Esophagus squamous epithelium (tissue), 5 donors: ENCODE measurements at regions not wholly inside any gene's neighbourhood (a gene's known extent, or its start where the extent isn't known, plus 50 kb on each side); places are given as distances from the start of the nearest gene placed in this dataset.

Experiments used
- DNase-seq: peaks from one replicate; lab custom pipeline; 2025; lab: John Stamatoyannopoulos, UW
- H3K27ac ChIP-seq, 4 donors: fragments of 200-600 bp; sonication (generic); one replicate each; pipeline ENCODE4 v1.5.1; 2016 to 2019; ENCODE audit warnings: mild to moderate bottlenecking in 1 of 4
- H3K27me3 ChIP-seq, 4 donors: fragments of 200-600 bp; sonication (generic); 1 replicate in 3 of 4; 2 replicates in 1 of 4; pipeline versions ENCODE4 v1.5.1 to v1.6.0; 2017 to 2021; ENCODE audit warnings: antibody characterized with exemption in 1 of 4
- H3K36me3 ChIP-seq, 3 donors: fragments of 200-600 bp; sonication (generic); one replicate each; pipeline ENCODE4 v1.5.1; 2016 to 2019
- H3K4me1 ChIP-seq, 3 donors: fragments of 200-600 bp; sonication (generic); one replicate each; pipeline ENCODE4 v1.5.1; 2017 to 2019
- H3K4me3 ChIP-seq, 4 donors: fragments of 200-600 bp; sonication (generic); 1 replicate in 3 of 4; 2 replicates in 1 of 4; pipeline ENCODE4 v1.5.1; 2016 to 2019; ENCODE audit warnings: mild to moderate bottlenecking in 2 of 4, moderate library complexity in 1 of 4
- H3K9me3 ChIP-seq, 3 donors: fragments of 200-600 bp; sonication (generic); one replicate each; pipeline ENCODE4 v1.5.1; 2016 to 2019
- CTCF ChIP-seq, 6 experiments: fragments of 450-650 bp in 4 of 6; fragments of 200-600 bp in 2 of 6; sonication (generic) in 2 of 6; IDR thresholded peaks; one replicate each; pipeline ENCODE4 v1.5.1; 2016 to 2019; ENCODE audit warnings: antibody characterized with exemption in 6 of 6, mild to moderate bottlenecking in 4 of 6, moderate library complexity in 4 of 6
- POLR2A ChIP-seq, 4 donors: fragments of 450-650 bp; IDR thresholded peaks; one replicate each; pipeline ENCODE4 v1.6.1; 2017; ENCODE audit warnings: antibody characterized with exemption in 4 of 4, mild to moderate bottlenecking in 4 of 4, moderate library complexity in 3 of 4
- WGBS, 2 donors: methylation state at CpG; one replicate each; pipeline ENCODE4 v1.1.5; 2018; 5-methylcytosine and 5-hydroxymethylcytosine counted together
- intact Hi-C: fragments of 100-400 bp; cut with DNase I; formaldehyde crosslinking; loops from one replicate; pipeline ENCODE4 v1.15.0; 2022
- donor health status: DM: yes; HTN: yes; CAD: no.

GRCh38 chr3:107441617-107442016 is 64.4 kb downstream of the CCDC54 start:
- no peaks in the 10 kb centered on the region for H3K36me3 ChIP-seq
- H3K9me3 ChIP-seq, result no peaks in the 10 kb centered on the region
- no peaks in the 10 kb centered on the region for H3K27me3 ChIP-seq
- TF ChIP-seq CTCF (IDR thresholded peaks at IDR 0.05), result no peak
- TF ChIP-seq POLR2A (IDR thresholded peaks at IDR 0.05), result no peak
- WGBS, 2 donors, result 70 to 77% methylated on average over 6 of the region's 6 CpGs
- DNase-seq, result no peak
- intact Hi-C loops, result no loop called here
- no peak overlapping the region for H3K27ac ChIP-seq
- no peak overlapping the region for H3K4me3 ChIP-seq
- H3K4me1 ChIP-seq, result no peaks in the 10 kb centered on the region

GRCh38 chr3:107443461-107443860 is 66.2 kb downstream of the CCDC54 start:
- Histone ChIP-seq H3K27ac (no peak overlapping the region), H3K4me1 (no peaks in the 10 kb centered on the region), H3K9me3 (no peaks in the 10 kb centered on the region), H3K4me3 (no peak overlapping the region), H3K27me3 (no peaks in the 10 kb centered on the region), H3K36me3 (no peaks in the 10 kb centered on the region)
- WGBS, 2 donors, result 65 to 70% methylated on average over 2 of the region's 2 CpGs
- intact Hi-C loops, result no loop called here
- TF ChIP-seq POLR2A (IDR thresholded peaks at IDR 0.05) (no peak), CTCF (IDR thresholded peaks at IDR 0.05) (no peak)
- DNase-seq, result no peak

GRCh38 chr3:107446706-107447105 is 69.5 kb downstream of the CCDC54 start:
- no peaks in the 10 kb centered on the region for H3K36me3 ChIP-seq
- no peaks in the 10 kb centered on the region for H3K27me3 ChIP-seq
- H3K27ac ChIP-seq, result no peak overlapping the region
- H3K4me3 ChIP-seq, result no peak overlapping the region
- no peak for DNase-seq
- TF ChIP-seq POLR2A (IDR thresholded peaks at IDR 0.05) (no peak), CTCF (IDR thresholded peaks at IDR 0.05) (no peak)
- 37 to 57% methylated on average over 1 of the region's 1 CpG for WGBS, 2 donors
- no peaks in the 10 kb centered on the region for H3K4me1 ChIP-seq
- H3K9me3 ChIP-seq, result no peaks in the 10 kb centered on the region
- intact Hi-C loops, result no loop called here

- Histone ChIP-seq H3K27ac (no peak overlapping the region), H3K9me3 (no peaks in the 10 kb centered on the region), H3K4me1 (no peaks in the 10 kb centered on the region), H3K36me3 (no peaks in the 10 kb centered on the region), H3K4me3 (no peak overlapping the region), H3K27me3 (no peaks in the 10 kb centered on the region)
- no peak for DNase-seq
- WGBS, 2 donors, result 50 to 74% methylated on average over 2 of the region's 2 CpGs
- intact Hi-C loops, result no loop called here
- TF ChIP-seq POLR2A (IDR thresholded peaks at IDR 0.05) (no peak), CTCF (IDR thresholded peaks at IDR 0.05) (no peak)
These were observed 72.4 kb upstream of the BBX start for GRCh38 chr3:107450254-107450893.

GRCh38 chr3:107452436-107452835 is 70.3 kb upstream of the BBX start:
- WGBS, 2 donors, result 29 to 52% methylated on average over 2 of the region's 2 CpGs
- Histone ChIP-seq H3K27ac (no peak overlapping the region), H3K36me3 (no peaks in the 10 kb centered on the region), H3K9me3 (no peaks in the 10 kb centered on the region), H3K27me3 (no peaks in the 10 kb centered on the region), H3K4me3 (no peak overlapping the region), H3K4me1 (peaks cover 0 to 9% (median 0%) of the 10 kb centered on the region in 3 donors)
- TF ChIP-seq CTCF (IDR thresholded peaks at IDR 0.05) (no peak), POLR2A (IDR thresholded peaks at IDR 0.05) (no peak)
- intact Hi-C loops, result no loop called here
- no peak for DNase-seq
